Osteocyte (in vitro differentiated cells): ENCODE measurements at regions not wholly inside any gene's neighbourhood (a gene's known extent, or its start where the extent isn't known, plus 50 kb on each side); places are given as distances from the start of the nearest gene placed in this dataset.

Source experiments
- DNase-seq: peaks from one replicate; pipeline ENCODE4 v3.0.0; 2021; ENCODE audit warnings: mixed read lengths; ENCODE audit not compliant: unreplicated experiment; ENCODE audit errors: extremely low spot score
- H3K27ac Mint-ChIP-seq: one replicate; pipeline ENCODE4 v1.8.0; 2021; ENCODE audit warnings: mild to moderate bottlenecking, mixed read lengths; ENCODE audit not compliant: unreplicated experiment
- H3K27me3 Mint-ChIP-seq: one replicate; pipeline ENCODE4 v1.8.0; 2021; ENCODE audit warnings: mixed read lengths; ENCODE audit not compliant: unreplicated experiment
- H3K36me3 Mint-ChIP-seq: one replicate; pipeline ENCODE4 v1.8.0; 2021; ENCODE audit warnings: mixed read lengths; ENCODE audit not compliant: unreplicated experiment
- H3K4me1 Mint-ChIP-seq: one replicate; pipeline ENCODE4 v1.8.0; 2021; ENCODE audit warnings: mixed read lengths; ENCODE audit not compliant: unreplicated experiment
- H3K4me3 Mint-ChIP-seq: one replicate; pipeline ENCODE4 v1.8.0; 2021; ENCODE audit warnings: mild to moderate bottlenecking, moderate library complexity, mixed read lengths; ENCODE audit not compliant: unreplicated experiment
- H3K9me3 Mint-ChIP-seq: one replicate; pipeline ENCODE4 v1.8.0; 2021; ENCODE audit warnings: mixed read lengths; ENCODE audit not compliant: unreplicated experiment
- TF ChIP-seq, protein P1 (sequence below): fragments of 200-600 bp; sonication (generic); IDR thresholded peaks from 2 replicates; pipeline ENCODE4 v1.5.0; 2021; ENCODE audit warnings: antibody characterized with exemption, mild to moderate bottlenecking, moderate library complexity

DNA sequence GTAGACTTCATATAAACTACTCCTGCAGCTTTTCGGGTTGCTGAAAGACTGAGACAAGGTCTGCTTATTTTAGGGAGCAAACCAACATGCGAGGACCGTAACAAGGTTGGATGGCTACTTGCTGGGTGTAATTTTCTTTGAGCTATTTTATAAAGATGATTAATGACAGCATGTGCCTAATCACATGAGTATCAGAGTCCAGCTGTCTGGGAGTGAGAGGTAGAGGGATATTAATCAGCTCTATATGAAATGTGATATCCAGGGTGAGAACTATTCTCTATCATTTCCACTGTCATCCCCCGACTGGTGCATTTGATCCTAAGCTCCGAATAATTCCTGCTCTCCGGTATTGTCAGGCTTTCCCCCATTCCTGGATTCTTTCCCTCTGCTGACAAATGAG lies 193.8 kb upstream of the HMHB1 start:
- no peak for DNase-seq
- Mint-ChIP-seq H3K9me3 (no peaks in the 10 kb centered on the region), H3K36me3 (no peaks in the 10 kb centered on the region), H3K27me3 (peaks cover 2% of the 10 kb centered on the region), H3K27ac (no peak overlapping the region), H3K4me1 (no peaks in the 10 kb centered on the region), H3K4me3 (no peak overlapping the region)
- TF ChIP-seq, protein P1, sequence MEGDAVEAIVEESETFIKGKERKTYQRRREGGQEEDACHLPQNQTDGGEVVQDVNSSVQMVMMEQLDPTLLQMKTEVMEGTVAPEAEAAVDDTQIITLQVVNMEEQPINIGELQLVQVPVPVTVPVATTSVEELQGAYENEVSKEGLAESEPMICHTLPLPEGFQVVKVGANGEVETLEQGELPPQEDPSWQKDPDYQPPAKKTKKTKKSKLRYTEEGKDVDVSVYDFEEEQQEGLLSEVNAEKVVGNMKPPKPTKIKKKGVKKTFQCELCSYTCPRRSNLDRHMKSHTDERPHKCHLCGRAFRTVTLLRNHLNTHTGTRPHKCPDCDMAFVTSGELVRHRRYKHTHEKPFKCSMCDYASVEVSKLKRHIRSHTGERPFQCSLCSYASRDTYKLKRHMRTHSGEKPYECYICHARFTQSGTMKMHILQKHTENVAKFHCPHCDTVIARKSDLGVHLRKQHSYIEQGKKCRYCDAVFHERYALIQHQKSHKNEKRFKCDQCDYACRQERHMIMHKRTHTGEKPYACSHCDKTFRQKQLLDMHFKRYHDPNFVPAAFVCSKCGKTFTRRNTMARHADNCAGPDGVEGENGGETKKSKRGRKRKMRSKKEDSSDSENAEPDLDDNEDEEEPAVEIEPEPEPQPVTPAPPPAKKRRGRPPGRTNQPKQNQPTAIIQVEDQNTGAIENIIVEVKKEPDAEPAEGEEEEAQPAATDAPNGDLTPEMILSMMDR = no peak

DNA sequence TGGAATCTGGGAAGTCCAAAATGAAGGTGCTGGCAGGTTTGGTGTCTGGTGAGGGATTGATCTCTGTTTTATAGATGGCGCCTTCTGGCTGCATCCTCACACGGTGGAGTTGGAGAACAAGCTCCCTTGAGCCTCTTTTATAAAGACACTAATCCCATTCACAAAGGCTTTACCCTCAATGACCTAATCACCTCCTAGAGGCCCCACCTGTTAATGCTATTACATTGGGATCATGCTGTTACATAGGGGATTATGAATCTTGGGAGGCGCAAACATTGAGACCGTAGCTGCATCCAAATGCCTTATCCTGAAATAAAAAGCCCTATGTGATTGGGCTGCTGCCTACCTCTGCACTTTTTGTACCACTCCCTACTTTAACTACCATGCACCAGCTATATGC lies 197.1 kb upstream of the HMHB1 start:
- H3K27ac Mint-ChIP-seq = no peak overlapping the region
- no peak overlapping the region for H3K4me3 Mint-ChIP-seq
- H3K36me3 Mint-ChIP-seq = no peaks in the 10 kb centered on the region
- no peak for DNase-seq
- H3K27me3 Mint-ChIP-seq = peaks cover 8% of the 10 kb centered on the region
- TF ChIP-seq, protein P1 = no peak
- peaks cover 4% of the 10 kb centered on the region for H3K9me3 Mint-ChIP-seq
- H3K4me1 Mint-ChIP-seq = no peaks in the 10 kb centered on the region

DNA sequence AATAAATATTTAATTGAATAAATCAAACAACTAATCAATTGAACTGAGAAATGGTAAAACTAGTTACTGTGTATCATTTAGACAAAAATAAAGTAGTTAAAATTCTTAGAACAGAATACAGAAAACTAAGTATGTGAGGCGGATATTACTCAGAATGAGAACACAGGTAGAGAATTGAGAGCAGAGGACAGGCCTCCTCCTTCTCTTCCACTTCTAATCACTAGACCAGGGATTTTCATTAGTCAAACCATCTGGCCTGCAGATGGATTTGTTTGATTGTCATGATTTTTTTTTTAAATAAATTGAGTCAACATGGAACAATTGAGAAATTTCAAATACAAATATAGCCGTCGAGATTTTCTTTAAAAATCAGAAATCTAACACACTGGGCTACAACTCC lies 198.6 kb upstream of the HMHB1 start:
- Mint-ChIP-seq H3K36me3 (no peaks in the 10 kb centered on the region), H3K4me3 (no peak overlapping the region), H3K27ac (no peak overlapping the region)

DNA sequence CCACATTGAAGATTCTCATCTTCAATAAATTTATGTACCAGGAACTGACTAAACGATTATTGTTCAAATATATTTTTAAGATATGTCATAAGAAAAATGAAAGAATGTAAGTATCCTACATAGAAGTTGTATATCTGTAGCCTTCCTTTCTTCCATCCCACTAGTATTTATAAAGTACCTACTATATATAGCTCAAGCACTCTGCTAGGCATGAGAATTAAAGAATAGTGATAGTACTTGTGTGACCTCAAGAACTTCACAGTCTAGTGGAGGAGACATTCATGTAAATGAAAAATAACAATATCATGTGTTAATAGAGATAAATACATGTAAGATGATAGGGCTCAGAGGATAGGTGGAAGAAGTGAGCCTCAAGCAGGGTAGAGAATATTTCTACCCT lies 201.0 kb upstream of the HMHB1 start:
- peaks cover 12% of the 10 kb centered on the region for H3K9me3 Mint-ChIP-seq

More for the DNA sequence above, 198.6 kb upstream of the HMHB1 start:
- Mint-ChIP-seq H3K27me3 (peaks cover 8% of the 10 kb centered on the region), H3K9me3 (peaks cover 12% of the 10 kb centered on the region), H3K4me1 (no peaks in the 10 kb centered on the region)
- no peak for DNase-seq
- TF ChIP-seq, protein P1 = no peak

DNA sequence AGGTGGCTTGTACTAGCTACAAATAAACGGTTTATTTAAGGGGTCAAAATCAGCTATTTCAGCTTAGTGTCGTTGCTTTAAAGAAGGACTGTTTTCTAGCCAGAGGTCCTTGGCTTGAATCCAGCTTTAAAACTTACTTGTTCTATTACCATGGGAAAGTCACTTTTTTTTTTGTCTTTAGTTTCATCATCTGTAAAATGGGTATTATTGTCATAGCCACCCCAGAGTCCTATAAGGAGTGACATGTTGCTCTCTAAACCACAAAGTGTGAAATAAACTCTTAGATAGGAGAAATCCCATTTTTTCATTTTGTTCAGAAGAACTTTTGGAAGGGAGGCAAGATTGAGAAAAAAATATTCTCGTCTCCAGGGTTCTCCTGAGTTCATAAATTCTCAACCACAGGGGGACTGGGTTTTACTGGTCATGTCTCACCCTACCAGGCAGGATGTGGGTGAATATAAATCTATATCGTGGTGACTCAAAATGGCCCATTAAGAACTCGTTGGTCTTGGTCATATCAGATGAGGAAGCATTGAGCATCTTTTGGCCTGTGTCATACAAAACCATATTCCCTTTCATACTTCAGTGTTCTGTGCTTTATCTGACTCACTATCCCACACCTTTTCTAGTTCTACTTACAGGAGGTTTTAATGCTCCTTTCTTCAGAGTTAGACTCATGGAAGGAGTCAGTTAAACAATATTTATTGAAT lies 202.7 kb upstream of the NR3C1 start:
- H3K27ac Mint-ChIP-seq = no peak overlapping the region

More for the DNA sequence above, 201.0 kb upstream of the HMHB1 start:
- H3K36me3 Mint-ChIP-seq = no peaks in the 10 kb centered on the region
- H3K4me3 Mint-ChIP-seq = no peak overlapping the region
- TF ChIP-seq, protein P1 = no peak
- H3K4me1 Mint-ChIP-seq = no peaks in the 10 kb centered on the region
- DNase-seq = no peak
- peaks cover 8% of the 10 kb centered on the region for H3K27me3 Mint-ChIP-seq
- no peak overlapping the region for H3K27ac Mint-ChIP-seq

More for the DNA sequence above, 202.7 kb upstream of the NR3C1 start:
- H3K9me3 Mint-ChIP-seq = peaks cover 16% of the 10 kb centered on the region
- peaks cover 4% of the 10 kb centered on the region for H3K27me3 Mint-ChIP-seq
- DNase-seq = no peak
- no peak overlapping the region for H3K4me3 Mint-ChIP-seq
- H3K4me1 Mint-ChIP-seq = no peaks in the 10 kb centered on the region
- TF ChIP-seq, protein P1 = no peak
- no peaks in the 10 kb centered on the region for H3K36me3 Mint-ChIP-seq
